Astrocyte of the cerebellum (primary cell): ENCODE measurements at regions not wholly inside any gene's neighbourhood (a gene's known extent, or its start where the extent isn't known, plus 50 kb on each side); places are given as distances from the start of the nearest gene placed in this dataset.

Experiments used
- DNase-seq: peaks from one replicate; pipeline ENCODE4 v3.0.0-alpha.2; 2011; ENCODE audit warnings: low read depth
- H3K4me3 ChIP-seq: 2 replicates; pipeline ENCODE4 v1.5.1; 2011; ENCODE audit warnings: mild to moderate bottlenecking, low read depth, low read length, moderate library complexity
- in situ Hi-C: cut with HindIII; loops from 2 replicates; pipeline ENCODE4 v1.10.0; 2017; ENCODE audit warnings: low sequenced_read_pairs
- TF ChIP-seq, protein P1 (sequence below): IDR thresholded peaks from 2 replicates; pipeline ENCODE4 v1.5.1; 2012; ENCODE audit warnings: low read length, low read depth, moderate library complexity, mild to moderate bottlenecking; ENCODE audit errors: missing control alignments

- no peak for DNase-seq
- no peak overlapping the region for H3K4me3 ChIP-seq
- in situ Hi-C loops = no loop called here
- TF ChIP-seq, protein P1, sequence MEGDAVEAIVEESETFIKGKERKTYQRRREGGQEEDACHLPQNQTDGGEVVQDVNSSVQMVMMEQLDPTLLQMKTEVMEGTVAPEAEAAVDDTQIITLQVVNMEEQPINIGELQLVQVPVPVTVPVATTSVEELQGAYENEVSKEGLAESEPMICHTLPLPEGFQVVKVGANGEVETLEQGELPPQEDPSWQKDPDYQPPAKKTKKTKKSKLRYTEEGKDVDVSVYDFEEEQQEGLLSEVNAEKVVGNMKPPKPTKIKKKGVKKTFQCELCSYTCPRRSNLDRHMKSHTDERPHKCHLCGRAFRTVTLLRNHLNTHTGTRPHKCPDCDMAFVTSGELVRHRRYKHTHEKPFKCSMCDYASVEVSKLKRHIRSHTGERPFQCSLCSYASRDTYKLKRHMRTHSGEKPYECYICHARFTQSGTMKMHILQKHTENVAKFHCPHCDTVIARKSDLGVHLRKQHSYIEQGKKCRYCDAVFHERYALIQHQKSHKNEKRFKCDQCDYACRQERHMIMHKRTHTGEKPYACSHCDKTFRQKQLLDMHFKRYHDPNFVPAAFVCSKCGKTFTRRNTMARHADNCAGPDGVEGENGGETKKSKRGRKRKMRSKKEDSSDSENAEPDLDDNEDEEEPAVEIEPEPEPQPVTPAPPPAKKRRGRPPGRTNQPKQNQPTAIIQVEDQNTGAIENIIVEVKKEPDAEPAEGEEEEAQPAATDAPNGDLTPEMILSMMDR = no peak
These were observed 264.7 kb upstream of the AKR1E2 start for GRCh38 chr10:4561296-4561695.

GRCh38 chr10:4557469-4557868 is 268.5 kb upstream of the AKR1E2 start:
- TF ChIP-seq, protein P1 = no peak
- in situ Hi-C loops = no loop called here
- H3K4me3 ChIP-seq = no peak overlapping the region
- DNase-seq = no peak

GRCh38 chr10:4556527-4556926 is 269.5 kb upstream of the AKR1E2 start:
- no peak for DNase-seq
- TF ChIP-seq, protein P1 = no peak
- in situ Hi-C loops = no loop called here
- H3K4me3 ChIP-seq = no peak overlapping the region

DNA sequence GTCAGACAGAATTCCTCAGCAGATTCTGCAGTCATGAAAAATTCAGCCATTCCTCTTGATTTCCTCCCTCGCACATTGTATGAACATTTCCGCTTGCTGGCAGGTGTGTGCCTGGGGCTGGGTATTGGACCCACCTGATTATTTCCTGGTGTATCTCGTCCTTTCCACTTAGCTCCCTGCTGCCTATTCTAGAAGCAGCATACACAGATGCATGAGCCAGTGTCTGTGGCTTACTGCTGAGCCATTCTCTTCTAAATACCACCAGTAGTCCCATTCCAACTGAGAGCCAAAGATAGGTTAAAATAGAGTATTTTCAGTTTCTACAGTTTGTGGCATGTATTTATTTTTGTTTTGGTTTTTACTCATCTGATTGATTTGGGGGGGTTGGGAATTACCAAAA is 270.1 kb upstream of the AKR1E2 start:
- DNase-seq = no peak
- no peak overlapping the region for H3K4me3 ChIP-seq
- in situ Hi-C loops = no loop called here
- TF ChIP-seq, protein P1 = no peak

DNA sequence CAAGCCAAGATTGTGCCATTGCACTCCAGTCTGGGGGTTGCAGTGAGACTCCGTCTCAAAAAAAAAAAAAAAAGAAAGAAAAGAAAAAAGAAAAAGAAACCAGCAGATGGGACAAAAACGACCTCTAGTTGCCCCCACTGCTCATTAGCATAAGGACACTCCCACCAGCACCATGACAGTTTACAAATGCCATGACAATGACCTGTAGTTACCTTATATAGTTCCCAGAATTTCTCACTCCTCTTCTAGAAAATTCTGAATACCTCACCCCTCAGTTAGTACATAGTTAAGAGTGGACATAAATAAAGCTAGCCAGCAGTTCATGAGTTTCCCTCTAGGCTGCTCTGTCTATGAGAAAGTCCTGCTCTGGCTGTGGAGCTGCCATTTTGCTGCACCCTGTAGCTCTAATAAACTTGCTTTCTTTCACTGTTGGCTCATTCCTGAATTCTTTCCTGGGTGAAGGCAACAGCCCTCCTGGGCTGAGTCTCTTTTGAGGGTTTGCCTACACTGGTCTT is 276.8 kb upstream of the AKR1E2 start:
- TF ChIP-seq, protein P1 = no peak
- no peak for DNase-seq
- in situ Hi-C loops = no loop called here
- H3K4me3 ChIP-seq = no peak overlapping the region

GRCh38 chr10:4546931-4547330 is 279.1 kb upstream of the AKR1E2 start:
- no peak for DNase-seq
- TF ChIP-seq, protein P1 = no peak
- H3K4me3 ChIP-seq = no peak overlapping the region
- in situ Hi-C loops = no loop called here

GRCh38 chr10:4546500-4546899 is 279.5 kb upstream of the AKR1E2 start:
- in situ Hi-C loops = no loop called here
- TF ChIP-seq, protein P1 = no peak
- peak; percentile 55 for DNase-seq
- no peak overlapping the region for H3K4me3 ChIP-seq
